Cardiac fibroblast (primary cell): ENCODE measurements at regions not wholly inside any gene's neighbourhood (a gene's known extent, or its start where the extent isn't known, plus 50 kb on each side); places are given as distances from the start of the nearest gene placed in this dataset.

ENCODE experiments used
- DNase-seq, 2 donors: peaks; one replicate each; pipeline versions ENCODE4 v3.0.0 to v3.0.0-alpha.2; 2010; ENCODE audit warnings: low read depth in 2 of 2
- H3K4me3 ChIP-seq, 2 donors: replicated peaks in 1 of 2; 1 replicate in 1 of 2; 2 replicates in 1 of 2; pipeline ENCODE4 v1.5.1; 2011; ENCODE audit warnings: low read depth in 2 of 2, low read length in 2 of 2, mild to moderate bottlenecking in 2 of 2, moderate library complexity in 1 of 2
- CTCF ChIP-seq: IDR thresholded peaks from one replicate; pipeline ENCODE4 v1.5.1; 2011; ENCODE audit warnings: low read depth, mild to moderate bottlenecking, low read length, inconsistent platforms

- TF ChIP-seq CTCF = no peak
- no peak overlapping the region for H3K4me3 ChIP-seq
- DNase-seq = peak; percentile 22 to 38
Observed at GRCh38 chr2:63658176-63658968, 69.6 kb downstream of the MDH1 start.

GRCh38 chr2:63660060-63660459 is 71.3 kb downstream of the MDH1 start:
- TF ChIP-seq CTCF = no peak
- DNase-seq = no peak
- H3K4me3 ChIP-seq = no peak overlapping the region

GRCh38 chr2:63661076-63661475 is 72.3 kb downstream of the MDH1 start:
- H3K4me3 ChIP-seq = no peak overlapping the region
- DNase-seq = peak; percentile 74 to 93
- TF ChIP-seq CTCF = no peak

- TF ChIP-seq CTCF = no peak
- DNase-seq = no peak
- no peak overlapping the region for H3K4me3 ChIP-seq
Observed at GRCh38 chr2:63662028-63662804, 73.5 kb downstream of the MDH1 start.

GRCh38 chr2:63663013-63663864 is 74.5 kb downstream of the MDH1 start:
- DNase-seq = peak; percentile 20 to 26
- no peak overlapping the region for H3K4me3 ChIP-seq
- no peak for TF ChIP-seq CTCF

- H3K4me3 ChIP-seq = no peak overlapping the region
- no peak for DNase-seq
- TF ChIP-seq CTCF = no peak
Observed at GRCh38 chr2:63665091-63665490, 76.3 kb downstream of the MDH1 start.
